ENCODE measurements at regions not wholly inside any gene's neighbourhood (a gene's known extent, or its start where the extent isn't known, plus 50 kb on each side); places are given as distances from the start of the nearest gene placed in this dataset.

- no peaks in the 10 kb centered on the region for H3K4me1 ChIP-seq (ENCODE audit: low read depth)
- no peaks in the 10 kb centered on the region for H3K36me3 ChIP-seq (ENCODE audit: low read depth)
- ATAC-seq (no peak), DNase-seq (no peak)
- intact Hi-C loops (cut with DNase I, micrococcal nuclease) = no loop called here
- TF ChIP-seq, protein P1, sequence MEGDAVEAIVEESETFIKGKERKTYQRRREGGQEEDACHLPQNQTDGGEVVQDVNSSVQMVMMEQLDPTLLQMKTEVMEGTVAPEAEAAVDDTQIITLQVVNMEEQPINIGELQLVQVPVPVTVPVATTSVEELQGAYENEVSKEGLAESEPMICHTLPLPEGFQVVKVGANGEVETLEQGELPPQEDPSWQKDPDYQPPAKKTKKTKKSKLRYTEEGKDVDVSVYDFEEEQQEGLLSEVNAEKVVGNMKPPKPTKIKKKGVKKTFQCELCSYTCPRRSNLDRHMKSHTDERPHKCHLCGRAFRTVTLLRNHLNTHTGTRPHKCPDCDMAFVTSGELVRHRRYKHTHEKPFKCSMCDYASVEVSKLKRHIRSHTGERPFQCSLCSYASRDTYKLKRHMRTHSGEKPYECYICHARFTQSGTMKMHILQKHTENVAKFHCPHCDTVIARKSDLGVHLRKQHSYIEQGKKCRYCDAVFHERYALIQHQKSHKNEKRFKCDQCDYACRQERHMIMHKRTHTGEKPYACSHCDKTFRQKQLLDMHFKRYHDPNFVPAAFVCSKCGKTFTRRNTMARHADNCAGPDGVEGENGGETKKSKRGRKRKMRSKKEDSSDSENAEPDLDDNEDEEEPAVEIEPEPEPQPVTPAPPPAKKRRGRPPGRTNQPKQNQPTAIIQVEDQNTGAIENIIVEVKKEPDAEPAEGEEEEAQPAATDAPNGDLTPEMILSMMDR (IDR thresholded peaks at IDR 0.05) = no peak
- no peak overlapping the region for H3K4me3 ChIP-seq
- no peaks in the 10 kb centered on the region for H3K9me3 ChIP-seq
Measured at GRCh38 chr13:108460043-108460442, 169.4 kb upstream of the MYO16 start.

GRCh38 chr13:108460746-108461145, 168.7 kb upstream of the MYO16 start:
- Histone ChIP-seq H3K9me3 (no peaks in the 10 kb centered on the region), H3K4me3 (no peak overlapping the region), H3K4me1 (ENCODE audit: low read depth) (no peaks in the 10 kb centered on the region), H3K36me3 (ENCODE audit: low read depth) (no peaks in the 10 kb centered on the region)
- intact Hi-C loops (cut with DNase I, micrococcal nuclease) = no loop called here
- no peak for DNase-seq
- TF ChIP-seq, protein P1 (IDR thresholded peaks at IDR 0.05) = no peak
- ATAC-seq = no peak

DNA sequence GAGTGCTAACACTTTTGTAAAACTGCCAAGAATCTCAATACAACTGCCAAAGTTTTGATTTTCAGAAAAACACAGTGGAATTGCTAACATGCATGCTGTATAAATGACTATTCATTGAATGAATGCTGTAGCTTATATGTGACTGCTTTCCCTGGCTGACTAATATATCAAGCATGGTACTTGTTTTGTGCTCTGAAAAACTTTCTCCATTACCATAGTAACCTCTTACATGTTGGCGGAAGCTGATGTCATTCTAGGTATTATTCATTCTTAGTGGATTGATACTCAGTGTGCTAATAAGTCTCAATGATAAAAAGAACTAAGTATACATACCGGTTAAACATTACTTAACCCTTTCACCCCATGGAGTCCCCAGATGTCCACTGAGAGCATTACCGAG, 166.1 kb upstream of the MYO16 start:
- ATAC-seq (no peak), DNase-seq (no peak)
- Histone ChIP-seq H3K36me3 (ENCODE audit: low read depth) (no peaks in the 10 kb centered on the region), H3K9me3 (no peaks in the 10 kb centered on the region), H3K4me1 (ENCODE audit: low read depth) (no peaks in the 10 kb centered on the region), H3K4me3 (no peak overlapping the region)
- intact Hi-C loops (cut with DNase I, micrococcal nuclease) = no loop called here
- TF ChIP-seq, protein P1 (IDR thresholded peaks at IDR 0.05) = no peak

DNA sequence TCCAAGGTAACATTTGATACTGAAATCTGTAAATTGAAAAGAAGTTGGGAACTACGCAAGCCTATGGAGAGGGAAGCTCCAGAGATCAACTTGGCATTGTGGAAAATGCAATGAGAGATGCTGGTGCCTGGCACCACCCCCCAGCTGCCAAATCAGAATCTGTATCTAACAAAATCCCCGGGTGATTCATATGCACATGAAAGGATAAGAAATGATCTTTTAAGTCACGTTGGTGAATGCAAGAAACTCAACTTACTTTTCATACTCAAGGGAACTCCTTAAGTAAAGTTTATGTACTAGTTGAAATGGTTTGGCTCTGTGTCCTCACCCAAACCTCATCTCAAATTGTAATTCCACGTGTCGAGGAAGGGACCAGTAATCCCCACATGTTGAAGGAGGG, 158.5 kb upstream of the MYO16 start:
- Histone ChIP-seq H3K4me1 (ENCODE audit: low read depth) (no peaks in the 10 kb centered on the region), H3K4me3 (no peak overlapping the region), H3K36me3 (ENCODE audit: low read depth) (no peaks in the 10 kb centered on the region), H3K9me3 (no peaks in the 10 kb centered on the region)
- intact Hi-C loops (cut with DNase I, micrococcal nuclease) = no loop called here
- DNase-seq (no peak), ATAC-seq (no peak)
- TF ChIP-seq, protein P1 (IDR thresholded peaks at IDR 0.05) = no peak

GRCh38 chr13:108475181-108475580, 154.2 kb upstream of the MYO16 start:
- ATAC-seq (no peak), DNase-seq (no peak)
- intact Hi-C loops (cut with DNase I, micrococcal nuclease) = no loop called here
- Histone ChIP-seq H3K36me3 (ENCODE audit: low read depth) (no peaks in the 10 kb centered on the region), H3K4me3 (no peak overlapping the region), H3K9me3 (no peaks in the 10 kb centered on the region), H3K4me1 (ENCODE audit: low read depth) (no peaks in the 10 kb centered on the region)
- TF ChIP-seq, protein P1 (IDR thresholded peaks at IDR 0.05) = no peak

DNA sequence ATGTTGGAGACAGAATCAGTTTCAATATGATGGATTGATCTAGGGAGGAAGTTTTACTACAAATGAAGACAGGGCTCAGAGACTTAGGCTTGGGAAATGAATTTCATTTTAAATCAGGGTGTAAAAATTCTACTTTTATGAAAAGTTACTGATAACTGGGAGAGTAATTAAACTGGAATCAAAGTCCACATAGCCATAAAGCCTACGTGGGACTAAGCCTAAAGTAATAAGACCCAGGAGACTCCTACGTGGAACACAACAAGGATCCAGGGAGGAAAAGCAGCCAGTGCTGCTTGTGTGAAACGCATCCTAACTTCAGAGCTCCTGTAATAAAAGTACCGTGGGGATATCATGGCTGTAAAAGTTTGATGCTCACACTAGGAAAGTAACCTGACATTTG, 152.0 kb upstream of the MYO16 start:
- no peak for DNase-seq
- Histone ChIP-seq H3K4me1 (ENCODE audit: low read depth) (no peaks in the 10 kb centered on the region), H3K4me3 (no peak overlapping the region), H3K9me3 (no peaks in the 10 kb centered on the region), H3K36me3 (ENCODE audit: low read depth) (no peaks in the 10 kb centered on the region)
- ATAC-seq = no peak
- intact Hi-C loops (cut with DNase I, micrococcal nuclease) = no loop called here
- TF ChIP-seq, protein P1 (IDR thresholded peaks at IDR 0.05) = no peak
